ENCODE measurements at regions not wholly inside any gene's neighbourhood (a gene's known extent, or its start where the extent isn't known, plus 50 kb on each side); places are given as distances from the start of the nearest gene placed in this dataset.

- TF ChIP-seq EZH2phosphoT487 (IDR thresholded peaks at IDR 0.05; ENCODE audit: insufficient read depth, low read depth) (no peak), EZH2 (IDR thresholded peaks at IDR 0.05; ENCODE audit: insufficient read depth, poor library complexity, severe bottlenecking) (no peak)
These were observed 1636.5 kb upstream of the SEL1L start for GRCh38 chr14:83170165-83170564.
